Stimulated activated CD4-positive, alpha-beta T cell treated with anti-CD3 and anti-CD28 coated beads, Interleukin-4, amount 100 ng/mL, for 48 hours (primary cell): ENCODE measurements at regions not wholly inside any gene's neighbourhood (a gene's known extent, or its start where the extent isn't known, plus 50 kb on each side); places are given as distances from the start of the nearest gene placed in this dataset.
A peak's percentile ranks its signal among the peaks of the same experiment; 100 is the strongest.

Experiments used
- DNase-seq, 2 donors: peaks; one replicate each; pipeline ENCODE4 v3.0.0-alpha.2; 2020; ENCODE audit warnings: low read depth in 2 of 2

GRCh38 chr2:217242947-217243346, 383.1 kb upstream of the TNP1 start:
- no peak for DNase-seq

GRCh38 chr2:217231724-217232123, 371.9 kb upstream of the TNP1 start:
- no peak for DNase-seq

- no peak for DNase-seq
Measured at GRCh38 chr2:217231212-217231611, 371.3 kb upstream of the TNP1 start.

DNA sequence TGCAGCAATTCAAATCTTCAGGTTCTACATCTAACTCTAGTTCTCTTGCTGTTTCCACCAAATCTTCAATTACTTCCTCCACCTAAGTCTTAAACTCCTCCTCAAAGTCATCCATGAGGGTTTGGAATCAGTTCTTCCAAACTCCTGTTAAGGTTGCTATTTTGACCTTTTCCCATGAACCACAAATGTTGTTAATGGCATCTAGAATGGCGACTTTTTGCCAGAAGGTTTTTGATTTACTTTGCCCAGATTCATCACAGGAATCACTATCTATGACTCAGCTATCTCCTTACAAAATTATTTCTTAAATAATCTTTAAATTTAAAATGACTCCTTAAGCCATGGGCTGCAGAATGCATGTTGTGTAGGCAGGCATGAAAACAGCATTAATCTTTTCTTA, 368.9 kb upstream of the TNP1 start:
- no peak for DNase-seq

DNA sequence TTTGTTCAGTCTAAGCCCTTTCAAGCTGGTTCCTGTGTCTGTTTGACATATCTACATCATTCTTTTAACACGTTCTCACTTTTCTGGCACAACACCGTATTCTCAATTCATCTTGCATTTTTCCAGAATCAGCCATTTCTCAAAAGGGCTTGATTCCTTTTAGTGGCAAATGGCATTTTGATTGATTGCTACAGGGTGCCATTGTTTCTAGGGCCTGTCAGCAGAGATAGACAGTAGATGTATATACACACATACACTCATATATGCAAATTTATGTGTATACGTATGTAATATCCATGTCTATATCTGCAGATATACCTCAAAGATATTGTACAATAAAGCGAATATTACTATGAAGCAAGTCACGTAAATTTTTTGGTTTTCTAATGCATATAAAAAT, 367.9 kb upstream of the TNP1 start:
- DNase-seq, result no peak

GRCh38 chr2:217225596-217225995, 365.7 kb upstream of the TNP1 start:
- no peak for DNase-seq

- DNase-seq, result peak; percentile 17 to 36
Measured at GRCh38 chr2:217223222-217223930, 363.5 kb upstream of the TNP1 start.

GRCh38 chr2:217222309-217222910, 362.5 kb upstream of the TNP1 start:
- no peak for DNase-seq

GRCh38 chr2:217220228-217221013, 360.6 kb upstream of the TNP1 start:
- DNase-seq, result no peak

DNA sequence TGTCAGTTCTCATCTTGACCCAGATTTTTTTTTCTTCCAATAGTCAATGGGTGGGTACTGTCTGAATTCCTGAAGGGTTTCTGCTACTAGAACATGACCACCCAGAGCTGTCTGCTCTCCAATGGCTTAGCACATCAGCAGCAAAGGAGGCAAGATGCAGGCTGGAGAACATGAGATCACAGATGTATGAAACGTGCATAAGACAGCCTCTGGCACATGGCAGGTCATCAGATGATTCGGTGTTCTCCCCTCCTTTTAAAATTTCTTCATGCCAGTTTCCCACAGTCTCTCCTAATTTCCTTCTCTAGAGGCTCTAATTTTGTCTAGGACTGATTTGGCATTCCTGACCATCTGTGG, 359.3 kb upstream of the TNP1 start:
- DNase-seq, result no peak

GRCh38 chr2:217218269-217219163, 358.7 kb upstream of the TNP1 start:
- no peak for DNase-seq

- no peak for DNase-seq
Measured at GRCh38 chr2:217216982-217217381, 357.1 kb upstream of the TNP1 start.

DNA sequence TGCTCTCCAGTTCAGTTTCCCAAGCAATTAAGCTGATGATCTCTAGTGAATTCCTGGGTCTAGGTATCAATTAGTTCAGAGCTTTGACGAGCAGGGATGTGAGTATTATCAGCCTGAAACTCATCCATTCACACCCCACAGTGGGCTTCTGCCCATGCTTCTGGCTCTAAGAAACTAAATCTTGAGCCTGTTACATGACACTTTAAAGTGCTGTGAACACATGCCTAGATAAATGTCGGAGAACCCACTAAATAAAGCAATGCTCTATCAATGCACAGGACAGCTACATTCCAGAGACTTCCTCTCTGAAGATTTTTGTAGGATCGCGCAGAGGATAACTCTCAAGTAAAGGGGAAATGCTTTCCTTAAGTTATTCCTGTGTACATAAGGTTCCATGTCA, 356.5 kb upstream of the TNP1 start:
- no peak for DNase-seq

DNA sequence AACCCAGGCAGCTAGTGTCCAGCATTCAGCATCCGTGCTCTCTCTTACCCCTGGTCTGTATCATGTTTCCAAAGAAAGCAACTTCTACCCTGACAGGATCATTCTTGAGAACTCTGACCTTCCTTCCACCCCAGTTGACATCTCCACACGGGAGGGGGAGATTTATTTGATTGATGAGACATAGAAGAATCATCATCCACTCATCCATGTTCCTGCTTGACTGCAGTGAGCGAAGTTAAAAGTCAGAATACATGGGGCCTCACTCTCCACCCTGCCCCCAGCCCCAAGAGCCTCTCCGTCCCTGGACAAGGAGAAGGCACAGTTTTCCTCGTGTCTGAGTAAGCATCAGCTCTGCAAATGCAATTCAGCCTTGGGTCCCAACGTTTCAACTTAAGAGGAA, 356.0 kb upstream of the TNP1 start:
- DNase-seq, result no peak

GRCh38 chr2:217208867-217209266, 349.0 kb upstream of the TNP1 start:
- no peak for DNase-seq

GRCh38 chr2:217207699-217208010, 347.8 kb upstream of the TNP1 start:
- DNase-seq, result no peak

GRCh38 chr2:217206907-217207698, 347.2 kb upstream of the TNP1 start:
- DNase-seq, result no peak

- no peak for DNase-seq
Measured at GRCh38 chr2:217206016-217206725, 346.3 kb upstream of the TNP1 start.

GRCh38 chr2:217204358-217204757, 344.5 kb upstream of the TNP1 start:
- no peak for DNase-seq

DNA sequence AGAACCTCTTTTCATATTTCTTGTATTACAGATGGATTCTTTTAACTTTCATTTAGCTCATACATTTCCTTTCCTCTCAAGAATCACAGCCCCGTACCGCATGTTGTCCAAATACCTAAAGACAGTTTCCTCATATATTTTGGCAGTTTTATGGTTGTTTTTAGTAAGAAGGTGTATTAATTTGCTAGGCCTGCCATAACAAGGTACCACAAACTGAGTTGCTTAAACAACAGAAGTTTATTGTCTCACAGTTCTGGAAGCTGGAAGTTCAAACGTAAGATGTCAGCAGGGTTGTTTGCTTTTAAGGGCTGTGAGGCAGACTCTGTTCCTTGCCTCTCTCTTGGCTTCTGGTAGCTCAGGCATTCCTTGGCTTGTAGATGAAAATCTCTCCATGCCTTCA, 343.2 kb upstream of the TNP1 start:
- no peak for DNase-seq

DNA sequence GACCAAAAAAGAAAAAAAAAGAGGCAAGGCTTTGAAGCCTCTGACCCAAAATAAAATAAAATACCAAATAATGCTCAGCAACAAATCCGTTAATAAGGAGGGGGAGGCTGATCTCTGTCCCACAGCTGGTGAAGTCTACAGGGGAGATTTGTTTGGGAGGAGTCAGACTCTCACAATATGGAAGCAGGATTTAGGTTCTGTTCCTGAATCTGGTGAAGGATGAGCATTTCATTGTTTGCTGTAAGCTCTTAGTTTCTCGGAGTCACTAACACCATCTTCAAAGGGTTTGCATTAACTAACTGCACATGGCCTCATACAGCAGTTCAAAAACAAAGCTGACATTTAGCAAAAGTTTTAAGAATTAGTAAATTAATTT, 339.4 kb upstream of the TNP1 start:
- DNase-seq, result no peak
